ENCODE measurements at regions not wholly inside any gene's neighbourhood (a gene's known extent, or its start where the extent isn't known, plus 50 kb on each side); places are given as distances from the start of the nearest gene placed in this dataset.

- H3K4me3 ChIP-seq (ENCODE audit: low read depth, low read length) = no peak overlapping the region
- TF ChIP-seq CTCF (IDR thresholded peaks at IDR 0.05; ENCODE audit: borderline replicate concordance, insufficient read depth, low read depth, low read length) = no peak
These were observed 375.2 kb downstream of the BRD1 start for GRCh38 chr22:49452362-49452946.

- TF ChIP-seq CTCF (IDR thresholded peaks at IDR 0.05; ENCODE audit: borderline replicate concordance, insufficient read depth, low read depth, low read length) = no peak
- no peak overlapping the region for H3K4me3 ChIP-seq (ENCODE audit: low read depth, low read length)
These were observed 376.4 kb downstream of the BRD1 start for GRCh38 chr22:49451070-49451840.

GRCh38 chr22:49450498-49450897, 377.2 kb downstream of the BRD1 start:
- no peak overlapping the region for H3K4me3 ChIP-seq (ENCODE audit: low read depth, low read length)

GRCh38 chr22:49449811-49450446, 377.7 kb downstream of the BRD1 start:
- TF ChIP-seq CTCF (IDR thresholded peaks at IDR 0.05; ENCODE audit: borderline replicate concordance, insufficient read depth, low read depth, low read length) = no peak
- H3K4me3 ChIP-seq (ENCODE audit: low read depth, low read length) = no peak overlapping the region

More at GRCh38 chr22:49450498-49450897, 377.2 kb downstream of the BRD1 start:
- no peak for TF ChIP-seq CTCF (IDR thresholded peaks at IDR 0.05; ENCODE audit: borderline replicate concordance, insufficient read depth, low read depth, low read length)

GRCh38 chr22:49449377-49449776, 378.3 kb downstream of the BRD1 start:
- H3K4me3 ChIP-seq (ENCODE audit: low read depth, low read length) = no peak overlapping the region
- no peak for TF ChIP-seq CTCF (IDR thresholded peaks at IDR 0.05; ENCODE audit: borderline replicate concordance, insufficient read depth, low read depth, low read length)

- no peak for TF ChIP-seq CTCF (IDR thresholded peaks at IDR 0.05; ENCODE audit: borderline replicate concordance, insufficient read depth, low read depth, low read length)
- no peak overlapping the region for H3K4me3 ChIP-seq (ENCODE audit: low read depth, low read length)
These were observed 379.1 kb downstream of the BRD1 start for GRCh38 chr22:49448526-49448925.
